HepG2 (cell line): ENCODE measurements at regions not wholly inside any gene's neighbourhood (a gene's known extent, or its start where the extent isn't known, plus 50 kb on each side); places are given as distances from the start of the nearest gene placed in this dataset.

Experiments
- ATAC-seq: fragments of 200-7000 bp; cut with Tn5 transposase; 3 replicates; pipeline ENCODE4 v1.9.1; 2020; ENCODE audit warnings: mild to moderate bottlenecking, moderate library complexity
- BruUV-seq: library from RNA; stranded (reverse); fragments of 400-500 nt; replicated peaks from 2 replicates; lab custom pipeline; 2021; lab: Mats Ljungman, UMichigan
- CTCF ChIA-PET: fragments of 300-600 bp; formaldehyde crosslinking; extraction: SDS; loops from one replicate; lab custom pipeline; 2021; ENCODE audit warnings: low total read pairs, inconsistent platforms, low intra/inter-chr PET ratio; lab: Yijun Ruan, JAX
- POLR2A ChIA-PET: fragments of 350-600 bp; sonication (Branson Sonifier 250); formaldehyde crosslinking; loops from one replicate; lab custom pipeline; 2020; ENCODE audit warnings: antibody characterized with exemption, inconsistent platforms; lab: Yijun Ruan, JAX
- DNase-seq: peaks from one replicate; pipeline ENCODE4 v3.0.0-alpha.2; 2015; ENCODE audit warnings: low spot score
- FAIRE-seq: peaks from 3 replicates; lab custom pipeline; 2011; peaks lifted over from hg19 to GRCh38; lab: Jason Lieb, UNC
- H2AFZ ChIP-seq: one replicate; pipeline ENCODE4 v1.6.1; 2011; ENCODE audit warnings: low read length, inconsistent platforms
- H3K27ac ChIP-seq: fragments of 300-600 bp; 3 replicates; pipeline ENCODE4 v1.8.0; 2011; ENCODE audit warnings: mixed run types, mild to moderate bottlenecking, mixed read lengths, low read length, inconsistent platforms; ENCODE audit not compliant: insufficient read depth; ENCODE audit errors: extremely low read length
- H3K27me3 ChIP-seq, 2 experiments: fragments of 200-600 bp in 1 of 2; 2 replicates in 1 of 2; 3 replicates in 1 of 2; pipeline versions ENCODE4 v1.6.0 to v1.8.0; 2011; ENCODE audit warnings: low read length in 2 of 2, mild to moderate bottlenecking in 2 of 2, moderate library complexity in 2 of 2, inconsistent platforms in 1 of 2; ENCODE audit not compliant: insufficient read depth in 2 of 2, control insufficient read depth in 1 of 2
- H3K36me3 ChIP-seq, 2 experiments: fragments of 200-600 bp in 1 of 2; replicated peaks in 1 of 2; 2 replicates in 1 of 2; 3 replicates in 1 of 2; pipeline versions ENCODE4 v1.5.1 to v1.8.0; 2011; ENCODE audit warnings: low read length in 2 of 2, inconsistent platforms in 1 of 2; ENCODE audit not compliant: insufficient read depth in 2 of 2, control insufficient read depth in 1 of 2
- H3K4me1 ChIP-seq: 2 replicates; pipeline ENCODE4 v1.5.1; 2012; ENCODE audit warnings: low read length, inconsistent platforms; ENCODE audit not compliant: insufficient read depth
- H3K4me2 ChIP-seq: 2 replicates; pipeline ENCODE4 v1.6.0; 2011; ENCODE audit warnings: low read depth, low read length, inconsistent platforms
- H3K4me3 ChIP-seq, 3 experiments: fragments of 200-600 bp in 1 of 3; sonication (generic), shearing (Covaris generic) in 1 of 3; replicated peaks in 1 of 3; 2 replicates each; pipeline ENCODE4 v1.5.1; 2011 to 2016; ENCODE audit warnings: low read length in 3 of 3, inconsistent platforms in 2 of 3, low read depth in 2 of 3, mild to moderate bottlenecking in 2 of 3, control low read depth in 1 of 3, mixed read lengths in 1 of 3; ENCODE audit not compliant: insufficient read depth in 1 of 3
- H3K79me2 ChIP-seq: one replicate; pipeline ENCODE4 v1.6.1; 2011; ENCODE audit warnings: low read length, inconsistent platforms; ENCODE audit not compliant: insufficient read depth
- H3K9ac ChIP-seq: 2 replicates; pipeline ENCODE4 v1.6.0; 2011; ENCODE audit warnings: mild to moderate bottlenecking, low read depth, low read length, inconsistent platforms; ENCODE audit not compliant: insufficient read depth
- H3K9me3 ChIP-seq: 2 replicates; pipeline ENCODE4 v1.5.1; 2012; ENCODE audit warnings: mild to moderate bottlenecking, low read length
- H4K20me1 ChIP-seq: 2 replicates; pipeline ENCODE4 v1.6.0; 2011; ENCODE audit warnings: inconsistent platforms, mild to moderate bottlenecking, low read length, moderate library complexity; ENCODE audit not compliant: insufficient read depth
- GABPA ChIP-seq, 2 experiments: IDR thresholded peaks; 2 replicates each; pipeline ENCODE4 v1.6.1; 2011 to 2016; ENCODE audit warnings: low read depth in 2 of 2, low read length in 1 of 2, missing biosample characterization in 1 of 2, missing genetic modification characterization in 1 of 2
- GLMP ChIP-seq: sonication (generic); formaldehyde crosslinking; IDR thresholded peaks from 2 replicates; pipeline ENCODE4 v1.9.0; 2021; ENCODE audit warnings: missing genetic modification reagents, mild to moderate bottlenecking, borderline replicate concordance
- KDM5A ChIP-seq: fragments of 200-600 bp; sonication (generic); IDR thresholded peaks from 2 replicates; pipeline ENCODE4 v1.7.0; 2018; ENCODE audit warnings: antibody characterized with exemption, mild to moderate bottlenecking, low read length, borderline replicate concordance
- SP5 ChIP-seq: IDR thresholded peaks from 2 replicates; pipeline ENCODE4 v1.6.1; 2016; ENCODE audit warnings: low read depth, borderline replicate concordance
- ZNF234 ChIP-seq: sonication (generic); formaldehyde crosslinking; conservative IDR thresholded peaks from 2 replicates; pipeline ENCODE4 v1.5.1; 2020; ENCODE audit warnings: mild to moderate bottlenecking, missing genetic modification reagents
- ZNF484 ChIP-seq: sonication (generic); formaldehyde crosslinking; IDR thresholded peaks from 2 replicates; pipeline ENCODE4 v1.5.1; 2020; ENCODE audit warnings: mild to moderate bottlenecking, low read depth, missing genetic modification reagents, borderline replicate concordance
- ZNF598 ChIP-seq: sonication (generic); formaldehyde crosslinking; IDR thresholded peaks from 2 replicates; pipeline ENCODE4 v1.5.1; 2020; ENCODE audit warnings: mild to moderate bottlenecking, missing genetic modification reagents, borderline replicate concordance
- WGBS: methylation state at CpG from one replicate; pipeline ENCODE4 v1.1.6; 2017; ENCODE audit warnings: low lambda C conversion rate; 5-methylcytosine and 5-hydroxymethylcytosine counted together
- in situ Hi-C: cut with HindIII; loops from 2 replicates; pipeline ENCODE4 v1.10.0; 2017; ENCODE audit warnings: low pct_unique_long_range_greater_than_20kb; ENCODE audit not compliant: extremely low pct_ligation_motif_present
- intact Hi-C: fragments of 100-400 bp; cut with micrococcal nuclease; formaldehyde crosslinking; loops from one replicate; pipeline ENCODE4 v1.10.0; 2022; ENCODE audit not compliant: unreplicated experiment
- TF ChIP-seq, protein P1 (sequence below): sonication (generic); formaldehyde crosslinking; IDR thresholded peaks from 2 replicates; pipeline ENCODE4 v1.4.0; 2020; ENCODE audit warnings: missing genetic modification reagents

DNA sequence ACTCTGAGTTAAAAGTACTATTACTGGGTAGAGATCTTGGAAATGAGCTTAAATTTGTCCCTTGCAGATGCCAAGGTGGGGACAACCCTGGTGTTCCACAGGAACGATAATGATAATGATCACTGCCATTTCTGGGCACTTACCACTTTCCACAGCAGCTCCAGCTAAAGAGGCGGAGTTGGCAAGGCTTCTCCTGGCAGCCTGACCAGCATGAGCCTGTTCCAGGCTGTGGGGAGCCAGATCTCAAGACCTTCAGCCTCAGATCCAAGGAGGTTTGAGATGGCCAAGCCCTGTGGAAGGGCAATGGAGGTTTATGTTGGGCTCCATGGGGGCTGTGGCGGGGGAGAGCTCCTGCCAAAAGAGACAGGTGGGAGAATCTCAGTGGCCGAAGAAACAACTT, 244.9 kb upstream of the MVB12B start (continued):
- TF ChIP-seq GLMP (no peak), SP5 (CRISPR knock-in tag) (no peak), ZNF484 (CRISPR knock-in tag) (no peak), ZNF598 (CRISPR knock-in tag) (no peak)

DNA sequence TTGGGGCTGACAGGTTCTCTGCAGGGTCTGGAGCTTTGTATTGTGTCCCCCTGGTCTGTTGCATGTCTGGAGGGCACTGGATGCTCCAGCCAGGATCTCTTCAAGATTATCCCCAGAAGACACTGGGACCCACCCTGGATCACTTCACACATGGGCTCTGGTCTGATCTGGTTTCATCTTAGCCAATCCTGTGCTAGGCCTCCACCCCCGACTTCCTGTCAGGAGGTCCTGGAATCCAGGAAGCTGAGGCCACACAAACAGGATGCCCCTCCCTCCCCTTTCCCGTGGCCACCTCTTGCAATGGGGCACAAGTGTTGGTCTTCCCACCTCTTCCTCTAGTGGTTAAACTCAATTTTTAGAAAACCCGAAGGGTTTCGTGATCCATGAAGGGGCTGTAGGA, 242.6 kb upstream of the MVB12B start:
- no peak overlapping the region for H3K9ac ChIP-seq
- no peak overlapping the region for H3K4me2 ChIP-seq
- H2AFZ ChIP-seq: no peak overlapping the region
- peak; percentile 15; the same call in 1 of the 2 replicates for TF ChIP-seq GABPA (IDR thresholded peaks at IDR 0.05; ENCODE audit: low read depth, low read length)
- no peak for TF ChIP-seq GABPA (CRISPR knock-in tag; IDR thresholded peaks at IDR 0.05; ENCODE audit: low read depth)
- no peak for TF ChIP-seq KDM5A
- TF ChIP-seq, protein P1, sequence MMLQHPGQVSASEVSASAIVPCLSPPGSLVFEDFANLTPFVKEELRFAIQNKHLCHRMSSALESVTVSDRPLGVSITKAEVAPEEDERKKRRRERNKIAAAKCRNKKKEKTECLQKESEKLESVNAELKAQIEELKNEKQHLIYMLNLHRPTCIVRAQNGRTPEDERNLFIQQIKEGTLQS: no peak
- TF ChIP-seq ZNF234 (CRISPR knock-in tag): no peak
- no peaks in the 10 kb centered on the region for H4K20me1 ChIP-seq
- FAIRE-seq (no peak), ATAC-seq (no peak), DNase-seq (no peak)
- no peaks in the 10 kb centered on the region for H3K79me2 ChIP-seq
- H3K27ac ChIP-seq: no peak overlapping the region
- no peak overlapping the region for H3K4me3 ChIP-seq
- H3K27me3 ChIP-seq: no peaks in the 10 kb centered on the region; a peak in 1 of 5 replicates
- BruUV-seq: no TSS peak
- in situ Hi-C loops (no loop called here), intact Hi-C loops (no loop called here)
- no peaks in the 10 kb centered on the region for H3K4me1 ChIP-seq
- POLR2A ChIA-PET: no interaction called here
- WGBS: 15% methylated on average over 4 of the region's 4 CpGs
- no peaks in the 10 kb centered on the region for H3K9me3 ChIP-seq
- CTCF ChIA-PET: no interaction called here
- H3K36me3 ChIP-seq: no peaks in the 10 kb centered on the region
